ENCODE measurements at regions not wholly inside any gene's neighbourhood (a gene's known extent, or its start where the extent isn't known, plus 50 kb on each side); places are given as distances from the start of the nearest gene placed in this dataset.
"Not testable (repeated sequence)": the region's sequence is repeated elsewhere in the genome, so short reads cannot be mapped to it uniquely, and the experiment has no call there.

- no peak for TF ChIP-seq ZNF274 (IDR thresholded peaks at IDR 0.05; ENCODE audit: low read depth, low read length)
- H3K4me3 ChIP-seq (ENCODE audit: low read length), result peak overlapping the region; percentile 11; the same call in 1 of the 2 replicates
Measured at GRCh38 chr13:62510906-62511655, 1095.4 kb upstream of the PCDH20 start.

- H3K4me3 ChIP-seq (ENCODE audit: low read length), result no peak overlapping the region
- TF ChIP-seq ZNF274 (IDR thresholded peaks at IDR 0.05; ENCODE audit: low read depth, low read length), result no peak
Measured at GRCh38 chr13:62502588-62502987, 1086.9 kb upstream of the PCDH20 start.

GRCh38 chr13:62489731-62490130, 1074.1 kb upstream of the PCDH20 start:
- TF ChIP-seq ZNF274 (IDR thresholded peaks at IDR 0.05; ENCODE audit: low read depth, low read length), result no peak
- no peak overlapping the region for H3K4me3 ChIP-seq (ENCODE audit: low read length)

- no peak for TF ChIP-seq ZNF274 (IDR thresholded peaks at IDR 0.05; ENCODE audit: low read depth, low read length)
- no peak overlapping the region for H3K4me3 ChIP-seq (ENCODE audit: low read length)
Measured at GRCh38 chr13:62483774-62484173, 1068.1 kb upstream of the PCDH20 start.

- no peak for TF ChIP-seq ZNF274 (IDR thresholded peaks at IDR 0.05; ENCODE audit: low read depth, low read length)
Measured at GRCh38 chr13:62482351-62482750, 1066.7 kb upstream of the PCDH20 start.

GRCh38 chr13:62473944-62474237, 1058.2 kb upstream of the PCDH20 start:
- no peak overlapping the region for H3K4me3 ChIP-seq (ENCODE audit: low read length)

More at GRCh38 chr13:62482351-62482750, 1066.7 kb upstream of the PCDH20 start:
- H3K4me3 ChIP-seq (ENCODE audit: low read length), result no peak overlapping the region

GRCh38 chr13:62473190-62473943, 1057.7 kb upstream of the PCDH20 start:
- H3K4me3 ChIP-seq (ENCODE audit: low read length), result no peak overlapping the region

More at GRCh38 chr13:62473944-62474237, 1058.2 kb upstream of the PCDH20 start:
- TF ChIP-seq ZNF274 (IDR thresholded peaks at IDR 0.05; ENCODE audit: low read depth, low read length), result no peak

GRCh38 chr13:62453761-62454160, 1038.1 kb upstream of the PCDH20 start:
- TF ChIP-seq ZNF274 (IDR thresholded peaks at IDR 0.05; ENCODE audit: low read depth, low read length), result no peak
- H3K4me3 ChIP-seq (ENCODE audit: low read length), result no peak overlapping the region

More at GRCh38 chr13:62473190-62473943, 1057.7 kb upstream of the PCDH20 start:
- TF ChIP-seq ZNF274 (IDR thresholded peaks at IDR 0.05; ENCODE audit: low read depth, low read length), result no peak

- no peak overlapping the region for H3K4me3 ChIP-seq (ENCODE audit: low read length)
- TF ChIP-seq ZNF274 (IDR thresholded peaks at IDR 0.05; ENCODE audit: low read depth, low read length), result no peak
Measured at GRCh38 chr13:62450759-62451158, 1035.1 kb upstream of the PCDH20 start.

GRCh38 chr13:62447771-62448382, 1032.2 kb upstream of the PCDH20 start:
- not testable (repeated sequence) for H3K4me3 ChIP-seq (ENCODE audit: low read length)

GRCh38 chr13:62444805-62445204, 1029.2 kb upstream of the PCDH20 start:
- no peak overlapping the region for H3K4me3 ChIP-seq (ENCODE audit: low read length)
- TF ChIP-seq ZNF274 (IDR thresholded peaks at IDR 0.05; ENCODE audit: low read depth, low read length), result no peak

- H3K4me3 ChIP-seq (ENCODE audit: low read length), result no peak overlapping the region
- TF ChIP-seq ZNF274 (IDR thresholded peaks at IDR 0.05; ENCODE audit: low read depth, low read length), result no peak
Measured at GRCh38 chr13:62434081-62434480, 1018.4 kb upstream of the PCDH20 start.

GRCh38 chr13:62433660-62434059, 1018.0 kb upstream of the PCDH20 start:
- TF ChIP-seq ZNF274 (IDR thresholded peaks at IDR 0.05; ENCODE audit: low read depth, low read length), result no peak
- no peak overlapping the region for H3K4me3 ChIP-seq (ENCODE audit: low read length)

- H3K4me3 ChIP-seq (ENCODE audit: low read length), result no peak overlapping the region
- no peak for TF ChIP-seq ZNF274 (IDR thresholded peaks at IDR 0.05; ENCODE audit: low read depth, low read length)
Measured at GRCh38 chr13:62432906-62433305, 1017.3 kb upstream of the PCDH20 start.

GRCh38 chr13:62432295-62432694, 1016.6 kb upstream of the PCDH20 start:
- H3K4me3 ChIP-seq (ENCODE audit: low read length), result no peak overlapping the region
- no peak for TF ChIP-seq ZNF274 (IDR thresholded peaks at IDR 0.05; ENCODE audit: low read depth, low read length)
